GM23338 (cell line): ENCODE measurements at regions not wholly inside any gene's neighbourhood (a gene's known extent, or its start where the extent isn't known, plus 50 kb on each side); places are given as distances from the start of the nearest gene placed in this dataset.

Experiments used
- ATAC-seq: fragments of 200-7000 bp; cut with Tn5 transposase; 3 replicates; pipeline ENCODE4 v1.9.1; 2020
- DNase-seq: peaks from one replicate; pipeline ENCODE4 v3.0.0-alpha.2; 2015; ENCODE audit warnings: low spot score
- H2AFZ ChIP-seq: fragments of 200-600 bp; sonication (generic); 2 replicates; pipeline ENCODE4 v1.8.0; 2016; ENCODE audit warnings: antibody characterized with exemption, mild to moderate bottlenecking, moderate library complexity
- H3F3A ChIP-seq: fragments of 200-600 bp; sonication (generic); replicated peaks from 2 replicates; pipeline ENCODE4 v1.8.0; 2017; ENCODE audit warnings: antibody characterized with exemption, mixed run types, low read depth
- H3K27ac ChIP-seq: fragments of 200-600 bp; sonication (generic); 2 replicates; pipeline ENCODE4 v1.6.1; 2016; ENCODE audit warnings: low read depth
- H3K27me3 ChIP-seq: fragments of 200-600 bp; sonication (generic); 2 replicates; pipeline ENCODE4 v1.8.0; 2016; ENCODE audit warnings: mild to moderate bottlenecking, mixed run types, moderate library complexity; ENCODE audit not compliant: insufficient read depth
- H3K36me3 ChIP-seq: fragments of 200-600 bp; sonication (generic); 2 replicates; pipeline ENCODE4 v1.8.0; 2016; ENCODE audit warnings: mild to moderate bottlenecking; ENCODE audit not compliant: insufficient read depth
- H3K4me1 ChIP-seq: fragments of 200-600 bp; sonication (generic); 2 replicates; pipeline ENCODE4 v1.8.0; 2016; ENCODE audit warnings: mild to moderate bottlenecking, moderate library complexity; ENCODE audit not compliant: insufficient read depth
- H3K4me2 ChIP-seq: fragments of 200-600 bp; sonication (generic); 2 replicates; pipeline ENCODE4 v1.7.1; 2017; ENCODE audit warnings: mixed run types
- H3K4me3 ChIP-seq: fragments of 200-600 bp; sonication (generic); 2 replicates; pipeline ENCODE4 v1.6.1; 2016; ENCODE audit warnings: mixed run types
- H3K79me2 ChIP-seq: fragments of 200-600 bp; sonication (generic); replicated peaks from 2 replicates; pipeline ENCODE4 v1.8.0; 2017; ENCODE audit warnings: mild to moderate bottlenecking; ENCODE audit not compliant: insufficient read depth
- H3K9me2 ChIP-seq: fragments of 200-600 bp; sonication (generic); 2 replicates; pipeline ENCODE4 v1.8.0; 2017; ENCODE audit not compliant: insufficient read depth
- H4K20me1 ChIP-seq: fragments of 200-600 bp; sonication (generic); replicated peaks from 2 replicates; pipeline ENCODE4 v1.8.0; 2017; ENCODE audit warnings: mild to moderate bottlenecking; ENCODE audit not compliant: insufficient read depth
- H3K27ac Mint-ChIP-seq: 2 replicates; pipeline ENCODE4 v1.8.0; 2020; ENCODE audit warnings: inconsistent platforms, mild to moderate bottlenecking, moderate library complexity, mixed read lengths
- H3K27me3 Mint-ChIP-seq: 3 replicates; pipeline ENCODE4 v1.8.0; 2022; ENCODE audit warnings: low read depth, mild to moderate bottlenecking, moderate library complexity, mixed read lengths, inconsistent platforms; ENCODE audit not compliant: insufficient read depth, poor library complexity
- H3K36me3 Mint-ChIP-seq: 3 replicates; pipeline ENCODE4 v1.8.0; 2021; ENCODE audit warnings: low read depth, mild to moderate bottlenecking, inconsistent platforms, moderate library complexity, mixed read lengths
- H3K4me1 Mint-ChIP-seq: 3 replicates; pipeline ENCODE4 v1.8.0; 2020; ENCODE audit warnings: mild to moderate bottlenecking, inconsistent platforms, mixed read lengths
- H3K4me3 Mint-ChIP-seq: 3 replicates; pipeline ENCODE4 v1.8.0; 2021; ENCODE audit warnings: moderate library complexity, mild to moderate bottlenecking, inconsistent platforms, mixed read lengths
- H3K9me3 Mint-ChIP-seq: 3 replicates; pipeline ENCODE4 v1.8.0; 2020; ENCODE audit warnings: moderate library complexity, mild to moderate bottlenecking, inconsistent platforms, mixed read lengths
- CTCF ChIP-seq, 2 experiments: fragments of 200-600 bp in 1 of 2; sonication (generic) in 1 of 2; conservative IDR thresholded peaks; 2 replicates each; pipeline versions ENCODE4 v1.5.1 to v1.6.1; 2016 to 2017; ENCODE audit warnings: antibody characterized with exemption in 2 of 2, low read depth in 2 of 2, mild to moderate bottlenecking in 2 of 2, moderate library complexity in 1 of 2
- ETS1 ChIP-seq: IDR thresholded peaks from 2 replicates; pipeline ENCODE4 v1.6.1; 2016; ENCODE audit warnings: antibody characterized with exemption
- EZH2 ChIP-seq: fragments of 200-600 bp; sonication (generic); IDR thresholded peaks from one replicate; pipeline ENCODE4 v1.8.0; 2017; ENCODE audit warnings: antibody characterized with exemption, mild to moderate bottlenecking, low read depth; ENCODE audit not compliant: unreplicated experiment
- NANOG ChIP-seq: IDR thresholded peaks from 2 replicates; pipeline ENCODE4 v1.6.1; 2016; ENCODE audit warnings: antibody characterized with exemption, borderline replicate concordance
- STAT1 ChIP-seq: IDR thresholded peaks from one replicate; pipeline ENCODE4 v1.6.1; 2016; ENCODE audit warnings: antibody characterized with exemption; ENCODE audit not compliant: unreplicated experiment
- ZNF114 ChIP-seq: fragments of 250-450 bp; sonication (Bioruptor Pico); IDR thresholded peaks from 2 replicates; pipeline ENCODE4 v1.5.0; 2020; ENCODE audit warnings: mild to moderate bottlenecking, moderate library complexity
- ZNF331 ChIP-seq: fragments of 250-450 bp; sonication (Bioruptor Pico); IDR thresholded peaks from 2 replicates; pipeline ENCODE4 v1.5.0; 2020; ENCODE audit warnings: low read depth, mild to moderate bottlenecking, moderate library complexity
- ZNF462 ChIP-seq: fragments of 250-450 bp; sonication (Bioruptor Pico); IDR thresholded peaks from 2 replicates; pipeline ENCODE4 v1.5.0; 2020; ENCODE audit warnings: mild to moderate bottlenecking, moderate library complexity

GRCh38 chr3:177800561-177800960 lies 603.3 kb upstream of the TBL1XR1 start (continued):
- TF ChIP-seq NANOG: no peak
- no peak for TF ChIP-seq EZH2

GRCh38 chr3:177802151-177802900 lies 605.0 kb upstream of the TBL1XR1 start:
- H3K4me3 ChIP-seq: no peak overlapping the region
- H3K9me2 ChIP-seq: no peaks in the 10 kb centered on the region
- H3K27me3 Mint-ChIP-seq: no peaks in the 10 kb centered on the region
- peaks cover 11% of the 10 kb centered on the region; the same call in 2 of the 3 replicates for H3K4me1 Mint-ChIP-seq
- H4K20me1 ChIP-seq: no peaks in the 10 kb centered on the region
- H3K4me3 Mint-ChIP-seq: no peak overlapping the region
- no peak overlapping the region for H3K4me2 ChIP-seq
- no peaks in the 10 kb centered on the region for H3K36me3 Mint-ChIP-seq
- no peak overlapping the region for H2AFZ ChIP-seq
- H3K27ac ChIP-seq: no peak overlapping the region
- H3K9me3 Mint-ChIP-seq: no peaks in the 10 kb centered on the region; the same call in 2 of the 3 replicates
- DNase-seq (no peak), ATAC-seq (no peak)
- H3K4me1 ChIP-seq: peaks cover 4% of the 10 kb centered on the region
- H3K27ac Mint-ChIP-seq: no peak overlapping the region
- no peaks in the 10 kb centered on the region for H3K27me3 ChIP-seq
- H3K36me3 ChIP-seq: no peaks in the 10 kb centered on the region
- H3F3A ChIP-seq: no peaks in the 10 kb centered on the region
- peak in 1 of 2 experiments; percentile 33; a peak in 2 of 4 replicates for TF ChIP-seq CTCF (conservative IDR thresholded peaks at IDR 0.05; ENCODE audit: low read depth in 2 of 2)
- no peak for TF ChIP-seq ZNF114 (CRISPR knock-in tag)
- no peaks in the 10 kb centered on the region for H3K79me2 ChIP-seq

- no peak overlapping the region for H3K27ac Mint-ChIP-seq
- Histone ChIP-seq H2AFZ (no peak overlapping the region), H3K9me2 (no peaks in the 10 kb centered on the region), H4K20me1 (no peaks in the 10 kb centered on the region), H3K4me1 (peaks cover 4% of the 10 kb centered on the region), H3K4me3 (no peak overlapping the region), H3K36me3 (no peaks in the 10 kb centered on the region), H3K4me2 (no peak overlapping the region), H3K27ac (no peak overlapping the region), H3F3A (no peaks in the 10 kb centered on the region), H3K27me3 (no peaks in the 10 kb centered on the region), H3K79me2 (no peaks in the 10 kb centered on the region)
- no peak for ATAC-seq
- peaks cover 4% of the 10 kb centered on the region for H3K27me3 Mint-ChIP-seq
- 0 out of 3 replicates have a peak, but pooled peaks cover 9% of the 10 kb centered on the region for H3K36me3 Mint-ChIP-seq
- H3K9me3 Mint-ChIP-seq: peaks cover 6% of the 10 kb centered on the region
- DNase-seq: no peak
- peaks cover 8% of the 10 kb centered on the region; the same call in 2 of the 3 replicates for H3K4me1 Mint-ChIP-seq
- H3K4me3 Mint-ChIP-seq: no peak overlapping the region
- no peak for TF ChIP-seq STAT1
- TF ChIP-seq ZNF462 (CRISPR knock-in tag): no peak
- TF ChIP-seq ETS1: no peak
- TF ChIP-seq ZNF331: no peak
- TF ChIP-seq ZNF114 (CRISPR knock-in tag): no peak
These were observed 606.2 kb upstream of the TBL1XR1 start for GRCh38 chr3:177803500-177803899.
